GM12878 (cell line): ENCODE measurements at regions not wholly inside any gene's neighbourhood (a gene's known extent, or its start where the extent isn't known, plus 50 kb on each side); places are given as distances from the start of the nearest gene placed in this dataset.

Source experiments
- ATAC-seq: fragments of 200-7000 bp; cut with Tn5 transposase; 3 replicates; pipeline ENCODE4 v1.9.1; 2020; ENCODE audit warnings: mild to moderate bottlenecking, moderate library complexity
- BruUV-seq: library from RNA; stranded (reverse); fragments of 400-500 nt; replicated peaks from 2 replicates; lab custom pipeline; 2021; lab: Mats Ljungman, UMichigan
- CTCF ChIA-PET: fragments of 300-600 bp; sonication (Branson Sonifier 250); formaldehyde crosslinking; extraction: SDS; loops from one replicate; lab custom pipeline; 2021; ENCODE audit warnings: inconsistent platforms; lab: Yijun Ruan, JAX
- POLR2A ChIA-PET: fragments of 350-600 bp; formaldehyde crosslinking; extraction: SDS; loops from one replicate; lab custom pipeline; 2021; ENCODE audit warnings: inconsistent platforms; lab: Charles Lee
- RAD21 ChIA-PET: fragments of 300-600 bp; sonication (Branson Sonifier 250); formaldehyde crosslinking; loops from one replicate; lab custom pipeline; 2023; ENCODE audit warnings: antibody characterized with exemption; ENCODE audit not compliant: unreplicated experiment; lab: Charles Lee
- SMC1A ChIA-PET: fragments of 300-600 bp; sonication (Branson Sonifier 250); formaldehyde crosslinking; loops from one replicate; lab custom pipeline; 2023; ENCODE audit not compliant: unreplicated experiment, uncharacterized antibody; lab: Charles Lee
- DNase-seq: peaks from one replicate; pipeline ENCODE4 v3.0.0-alpha.2; 2011; ENCODE audit warnings: low read depth, low spot score
- FAIRE-seq: peaks from 3 replicates; lab custom pipeline; 2011; peaks lifted over from hg19 to GRCh38; lab: Jason Lieb, UNC
- H2AFZ ChIP-seq: 2 replicates; pipeline ENCODE4 v1.6.0; 2011; ENCODE audit warnings: low read depth, low read length, control low read depth; ENCODE audit not compliant: control insufficient read depth
- H3K27ac ChIP-seq: 2 replicates; pipeline ENCODE4 v1.5.1; 2011; ENCODE audit warnings: control low read depth; ENCODE audit not compliant: control insufficient read depth, insufficient read depth
- H3K27me3 ChIP-seq, 2 experiments: replicated peaks in 1 of 2; 2 replicates each; pipeline versions ENCODE4 v1.6.0 to v1.6.1; 2011; ENCODE audit warnings: low read length in 1 of 2; ENCODE audit not compliant: control insufficient read depth in 2 of 2, insufficient read depth in 2 of 2
- H3K36me3 ChIP-seq, 2 experiments: 2 replicates each; pipeline ENCODE4 v1.5.1; 2011; ENCODE audit warnings: low read length in 1 of 2; ENCODE audit not compliant: control insufficient read depth in 2 of 2, insufficient read depth in 2 of 2
- H3K4me1 ChIP-seq: 2 replicates; pipeline ENCODE4 v1.6.1; 2011; ENCODE audit warnings: mild to moderate bottlenecking, low read length, moderate library complexity, mixed read lengths; ENCODE audit not compliant: control insufficient read depth, insufficient read depth
- H3K4me2 ChIP-seq: 2 replicates; pipeline ENCODE4 v1.6.0; 2011; ENCODE audit warnings: control low read depth; ENCODE audit not compliant: control insufficient read depth, insufficient read depth
- H3K4me3 ChIP-seq: fragments of 200-600 bp; sonication (generic); 2 replicates; pipeline ENCODE4 v1.5.1; 2016
- H3K79me2 ChIP-seq: 2 replicates; pipeline ENCODE4 v1.6.0; 2011; ENCODE audit warnings: low read length; ENCODE audit not compliant: control insufficient read depth, insufficient read depth
- H3K9ac ChIP-seq: 2 replicates; pipeline ENCODE4 v1.8.0; 2011; ENCODE audit warnings: low read length, control low read depth, mixed read lengths; ENCODE audit not compliant: control insufficient read depth, insufficient read depth
- H3K9me3 ChIP-seq: replicated peaks from 3 replicates; pipeline ENCODE4 v1.5.1; 2011; ENCODE audit warnings: mild to moderate bottlenecking, low read length; ENCODE audit not compliant: control insufficient read depth, insufficient read depth
- H4K20me1 ChIP-seq: 2 replicates; pipeline ENCODE4 v1.6.0; 2011; ENCODE audit not compliant: control insufficient read depth, insufficient read depth
- BRCA1 ChIP-seq: IDR thresholded peaks from 2 replicates; pipeline ENCODE4 v1.6.1; 2011; ENCODE audit warnings: low read depth, low read length, improper control_type of control experiment
- CBX3 ChIP-seq: fragments of 200-600 bp; sonication (generic); IDR thresholded peaks from 2 replicates; pipeline ENCODE4 v1.6.1; 2016; ENCODE audit warnings: low read depth, borderline replicate concordance
- CHD1 ChIP-seq: IDR thresholded peaks from 2 replicates; pipeline ENCODE4 v1.6.1; 2012; ENCODE audit warnings: low read depth, low read length, improper control_type of control experiment
- FOXM1 ChIP-seq: IDR thresholded peaks from 2 replicates; pipeline ENCODE4 v1.6.1; 2012; ENCODE audit warnings: low read depth, mild to moderate bottlenecking, inconsistent platforms, low read length, moderate library complexity
- KLF5 ChIP-seq: fragments of 450-650 bp; IDR thresholded peaks from 2 replicates; pipeline ENCODE4 v1.6.1; 2014; ENCODE audit warnings: mild to moderate bottlenecking; ENCODE audit not compliant: partially characterized antibody
- MEF2A ChIP-seq: IDR thresholded peaks from 2 replicates; pipeline ENCODE4 v1.6.1; 2011; ENCODE audit warnings: low read depth, mild to moderate bottlenecking, low read length, moderate library complexity; ENCODE audit not compliant: insufficient read depth
- MTA3 ChIP-seq: IDR thresholded peaks from 2 replicates; pipeline ENCODE4 v1.6.1; 2012; ENCODE audit warnings: low read length, inconsistent platforms, borderline replicate concordance
- RAD51 ChIP-seq: fragments of 450-650 bp; IDR thresholded peaks from 2 replicates; pipeline ENCODE4 v1.6.1; 2016; ENCODE audit warnings: moderate library complexity, mild to moderate bottlenecking, inconsistent platforms
- RBBP5 ChIP-seq: fragments of 200-600 bp; sonication (generic); conservative IDR thresholded peaks from 2 replicates; pipeline ENCODE4 v1.6.1; 2016
- SIN3A ChIP-seq: IDR thresholded peaks from 2 replicates; pipeline ENCODE4 v1.6.1; 2012; ENCODE audit warnings: low read depth, low read length, improper control_type of control experiment
- YBX1 ChIP-seq: fragments of 450-650 bp; IDR thresholded peaks from 2 replicates; pipeline ENCODE4 v1.6.1; 2016; ENCODE audit warnings: antibody characterized with exemption
- WGBS: methylation state at CpG from one replicate; pipeline ENCODE4 v1.1.6; 2016; ENCODE audit warnings: low lambda C conversion rate; ENCODE audit not compliant: insufficient replicate concordance, insufficient coverage; ENCODE audit errors: missing lambda C conversion rate; 5-methylcytosine and 5-hydroxymethylcytosine counted together
- in situ Hi-C: fragments of 300-500 bp; cut with MboI; formaldehyde crosslinking; loops from 9 replicates; pipeline ENCODE4 v1.14.3; 2018; ENCODE audit warnings: mixed read lengths
- intact Hi-C: fragments of 100-400 bp; cut with micrococcal nuclease; formaldehyde crosslinking; loops from one replicate; pipeline ENCODE4 v1.14.2; 2022; ENCODE audit not compliant: unreplicated experiment
- TF ChIP-seq, protein P1 (sequence below): fragments of 450-650 bp; IDR thresholded peaks from 2 replicates; pipeline ENCODE4 v1.6.1; 2017; ENCODE audit warnings: mild to moderate bottlenecking, moderate library complexity
- TF ChIP-seq, protein P2 (sequence below): fragments of 450-650 bp; IDR thresholded peaks from 2 replicates; pipeline ENCODE4 v1.6.1; 2016; ENCODE audit warnings: mild to moderate bottlenecking, moderate library complexity, borderline replicate concordance
- TF ChIP-seq, protein P3 (sequence below): IDR thresholded peaks from 2 replicates; pipeline ENCODE4 v1.6.1; 2012; ENCODE audit warnings: low read length, inconsistent platforms

DNA sequence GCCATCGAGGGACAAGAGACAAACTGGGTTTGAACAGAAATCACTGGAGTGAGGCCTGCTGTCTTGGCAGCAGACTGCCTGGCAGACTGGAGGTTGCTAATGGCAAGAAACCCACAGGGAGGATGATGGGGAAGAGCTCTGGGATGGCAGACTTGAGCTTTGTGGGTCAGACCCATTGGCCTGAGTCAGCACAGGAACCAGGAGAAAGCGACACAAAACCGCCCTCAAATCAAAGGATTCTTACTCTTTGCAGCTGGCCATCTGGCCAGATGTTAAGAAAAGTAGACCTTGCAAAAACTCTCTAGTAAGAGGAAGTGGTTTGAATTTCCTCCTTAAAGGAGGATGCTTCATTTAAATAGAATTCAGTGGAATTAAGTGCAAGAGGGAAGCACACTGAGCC lies 195.2 kb upstream of the JUN start:
- H3K27me3 ChIP-seq, result no peaks in the 10 kb centered on the region; a peak in 1 of 4 replicates
- POLR2A ChIA-PET, result no interaction called here
- no peak overlapping the region for H3K9ac ChIP-seq
- WGBS, result 95% methylated on average over 3 of the region's 3 CpGs
- no TSS peak for BruUV-seq
- FAIRE-seq, result no peak
- CTCF ChIA-PET, result no interaction called here
- DNase-seq, result no peak
- H3K79me2 ChIP-seq, result no peaks in the 10 kb centered on the region
- TF ChIP-seq RBBP5 (no peak), YBX1 (no peak), CBX3 (no peak), CHD1 (no peak), MTA3 (no peak), SIN3A (no peak), MEF2A (no peak), RAD51 (no peak), FOXM1 (no peak), KLF5 (no peak), BRCA1 (no peak)
- TF ChIP-seq, protein P1, sequence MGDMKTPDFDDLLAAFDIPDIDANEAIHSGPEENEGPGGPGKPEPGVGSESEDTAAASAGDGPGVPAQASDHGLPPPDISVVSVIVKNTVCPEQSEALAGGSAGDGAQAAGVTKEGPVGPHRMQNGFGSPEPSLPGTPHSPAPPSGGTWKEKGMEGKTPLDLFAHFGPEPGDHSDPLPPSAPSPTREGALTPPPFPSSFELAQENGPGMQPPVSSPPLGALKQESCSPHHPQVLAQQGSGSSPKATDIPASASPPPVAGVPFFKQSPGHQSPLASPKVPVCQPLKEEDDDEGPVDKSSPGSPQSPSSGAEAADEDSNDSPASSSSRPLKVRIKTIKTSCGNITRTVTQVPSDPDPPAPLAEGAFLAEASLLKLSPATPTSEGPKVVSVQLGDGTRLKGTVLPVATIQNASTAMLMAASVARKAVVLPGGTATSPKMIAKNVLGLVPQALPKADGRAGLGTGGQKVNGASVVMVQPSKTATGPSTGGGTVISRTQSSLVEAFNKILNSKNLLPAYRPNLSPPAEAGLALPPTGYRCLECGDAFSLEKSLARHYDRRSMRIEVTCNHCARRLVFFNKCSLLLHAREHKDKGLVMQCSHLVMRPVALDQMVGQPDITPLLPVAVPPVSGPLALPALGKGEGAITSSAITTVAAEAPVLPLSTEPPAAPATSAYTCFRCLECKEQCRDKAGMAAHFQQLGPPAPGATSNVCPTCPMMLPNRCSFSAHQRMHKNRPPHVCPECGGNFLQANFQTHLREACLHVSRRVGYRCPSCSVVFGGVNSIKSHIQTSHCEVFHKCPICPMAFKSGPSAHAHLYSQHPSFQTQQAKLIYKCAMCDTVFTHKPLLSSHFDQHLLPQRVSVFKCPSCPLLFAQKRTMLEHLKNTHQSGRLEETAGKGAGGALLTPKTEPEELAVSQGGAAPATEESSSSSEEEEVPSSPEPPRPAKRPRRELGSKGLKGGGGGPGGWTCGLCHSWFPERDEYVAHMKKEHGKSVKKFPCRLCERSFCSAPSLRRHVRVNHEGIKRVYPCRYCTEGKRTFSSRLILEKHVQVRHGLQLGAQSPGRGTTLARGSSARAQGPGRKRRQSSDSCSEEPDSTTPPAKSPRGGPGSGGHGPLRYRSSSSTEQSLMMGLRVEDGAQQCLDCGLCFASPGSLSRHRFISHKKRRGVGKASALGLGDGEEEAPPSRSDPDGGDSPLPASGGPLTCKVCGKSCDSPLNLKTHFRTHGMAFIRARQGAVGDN, result no peak
- TF ChIP-seq, protein P2, sequence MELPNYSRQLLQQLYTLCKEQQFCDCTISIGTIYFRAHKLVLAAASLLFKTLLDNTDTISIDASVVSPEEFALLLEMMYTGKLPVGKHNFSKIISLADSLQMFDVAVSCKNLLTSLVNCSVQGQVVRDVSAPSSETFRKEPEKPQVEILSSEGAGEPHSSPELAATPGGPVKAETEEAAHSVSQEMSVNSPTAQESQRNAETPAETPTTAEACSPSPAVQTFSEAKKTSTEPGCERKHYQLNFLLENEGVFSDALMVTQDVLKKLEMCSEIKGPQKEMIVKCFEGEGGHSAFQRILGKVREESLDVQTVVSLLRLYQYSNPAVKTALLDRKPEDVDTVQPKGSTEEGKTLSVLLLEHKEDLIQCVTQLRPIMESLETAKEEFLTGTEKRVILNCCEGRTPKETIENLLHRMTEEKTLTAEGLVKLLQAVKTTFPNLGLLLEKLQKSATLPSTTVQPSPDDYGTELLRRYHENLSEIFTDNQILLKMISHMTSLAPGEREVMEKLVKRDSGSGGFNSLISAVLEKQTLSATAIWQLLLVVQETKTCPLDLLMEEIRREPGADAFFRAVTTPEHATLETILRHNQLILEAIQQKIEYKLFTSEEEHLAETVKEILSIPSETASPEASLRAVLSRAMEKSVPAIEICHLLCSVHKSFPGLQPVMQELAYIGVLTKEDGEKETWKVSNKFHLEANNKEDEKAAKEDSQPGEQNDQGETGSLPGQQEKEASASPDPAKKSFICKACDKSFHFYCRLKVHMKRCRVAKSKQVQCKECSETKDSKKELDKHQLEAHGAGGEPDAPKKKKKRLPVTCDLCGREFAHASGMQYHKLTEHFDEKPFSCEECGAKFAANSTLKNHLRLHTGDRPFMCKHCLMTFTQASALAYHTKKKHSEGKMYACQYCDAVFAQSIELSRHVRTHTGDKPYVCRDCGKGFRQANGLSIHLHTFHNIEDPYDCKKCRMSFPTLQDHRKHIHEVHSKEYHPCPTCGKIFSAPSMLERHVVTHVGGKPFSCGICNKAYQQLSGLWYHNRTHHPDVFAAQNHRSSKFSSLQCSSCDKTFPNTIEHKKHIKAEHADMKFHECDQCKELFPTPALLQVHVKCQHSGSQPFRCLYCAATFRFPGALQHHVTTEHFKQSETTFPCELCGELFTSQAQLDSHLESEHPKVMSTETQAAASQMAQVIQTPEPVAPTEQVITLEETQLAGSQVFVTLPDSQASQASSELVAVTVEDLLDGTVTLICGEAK, result no peak
- TF ChIP-seq, protein P3, sequence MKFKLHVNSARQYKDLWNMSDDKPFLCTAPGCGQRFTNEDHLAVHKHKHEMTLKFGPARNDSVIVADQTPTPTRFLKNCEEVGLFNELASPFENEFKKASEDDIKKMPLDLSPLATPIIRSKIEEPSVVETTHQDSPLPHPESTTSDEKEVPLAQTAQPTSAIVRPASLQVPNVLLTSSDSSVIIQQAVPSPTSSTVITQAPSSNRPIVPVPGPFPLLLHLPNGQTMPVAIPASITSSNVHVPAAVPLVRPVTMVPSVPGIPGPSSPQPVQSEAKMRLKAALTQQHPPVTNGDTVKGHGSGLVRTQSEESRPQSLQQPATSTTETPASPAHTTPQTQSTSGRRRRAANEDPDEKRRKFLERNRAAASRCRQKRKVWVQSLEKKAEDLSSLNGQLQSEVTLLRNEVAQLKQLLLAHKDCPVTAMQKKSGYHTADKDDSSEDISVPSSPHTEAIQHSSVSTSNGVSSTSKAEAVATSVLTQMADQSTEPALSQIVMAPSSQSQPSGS, result no peak
- intact Hi-C loops, result no loop called here
- no peaks in the 10 kb centered on the region for H3K36me3 ChIP-seq
- SMC1A ChIA-PET, result interaction anchor here (1.1 to 2.7 kb wide), 5 partner anchors 10 to 48 kb away, joined by 3 to 15 read pairs (median 4); no protein-coding TSS in a partner anchor
- RAD21 ChIA-PET, result interaction anchor here (1.7 kb wide), 1 partner anchor 11 kb away, joined by 6 read pairs; no protein-coding TSS in a partner anchor
- H2AFZ ChIP-seq, result no peak overlapping the region
- no peak overlapping the region for H3K4me3 ChIP-seq
- peaks cover 4% of the 10 kb centered on the region; the same call in 1 of the 2 replicates for H3K4me1 ChIP-seq
- H3K27ac ChIP-seq, result no peak overlapping the region
- in situ Hi-C loops, result no loop called here
- no peak for ATAC-seq
- no peaks in the 10 kb centered on the region for H3K9me3 ChIP-seq
- H3K4me2 ChIP-seq, result no peak overlapping the region
- no peaks in the 10 kb centered on the region for H4K20me1 ChIP-seq
